ENCODE measurements at regions not wholly inside any gene's neighbourhood (a gene's known extent, or its start where the extent isn't known, plus 50 kb on each side); places are given as distances from the start of the nearest gene placed in this dataset.
"Not testable (repeated sequence)": the region's sequence is repeated elsewhere in the genome, so short reads cannot be mapped to it uniquely, and the experiment has no call there.

GRCh38 chr10:109403551-109403950 is 519.8 kb downstream of the XPNPEP1 start:
- no peak for DNase-seq (ENCODE audit: low read depth in 2 of 2)

DNA sequence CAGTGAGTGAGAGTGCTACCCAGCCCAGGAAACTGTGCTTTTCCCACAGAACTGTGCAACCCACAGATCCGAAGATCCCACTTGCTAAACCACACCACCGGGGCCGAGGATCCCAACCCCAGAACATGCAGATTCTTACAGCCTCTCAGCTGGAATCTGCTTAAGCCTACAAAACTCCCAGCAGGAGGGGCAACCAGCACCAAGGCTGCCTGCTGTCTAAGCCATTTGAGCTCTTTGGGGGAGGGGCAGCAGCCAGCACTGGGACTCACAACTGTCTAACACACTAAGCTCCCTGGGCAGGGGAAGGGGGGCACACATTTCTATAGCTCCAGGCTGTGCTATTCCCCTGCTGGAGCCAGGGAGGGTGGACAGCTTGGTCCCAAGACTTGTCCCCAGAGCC is 529.9 kb downstream of the XPNPEP1 start:
- no peak for DNase-seq (ENCODE audit: low read depth in 2 of 2)

- DNase-seq (ENCODE audit: low read depth in 2 of 2) = no peak
These were observed 536.4 kb downstream of the XPNPEP1 start for GRCh38 chr10:109386921-109387320.

- no peak for DNase-seq (ENCODE audit: low read depth in 2 of 2)
These were observed 537.2 kb downstream of the XPNPEP1 start for GRCh38 chr10:109386101-109386500.

DNA sequence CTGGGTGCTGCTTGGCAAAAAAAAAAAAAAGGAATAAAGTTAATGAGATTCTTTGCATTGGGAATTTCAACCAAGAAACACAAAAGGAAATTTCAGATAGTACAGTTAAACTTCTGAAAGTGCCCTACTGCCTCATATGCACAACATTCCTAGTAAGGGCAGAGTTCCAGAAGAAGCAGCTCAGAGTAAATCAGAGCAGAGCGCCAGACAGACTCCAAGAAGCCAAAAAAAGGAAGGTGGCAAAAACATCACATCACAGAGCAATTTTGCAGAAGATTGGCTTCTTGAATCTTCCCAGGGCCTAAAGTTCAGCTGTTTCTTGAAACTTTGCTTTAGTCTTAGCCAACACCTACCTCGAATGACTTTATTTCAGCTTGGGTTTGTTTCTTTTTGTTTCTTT is 544.1 kb downstream of the XPNPEP1 start:
- DNase-seq (ENCODE audit: low read depth in 2 of 2) = no peak

DNA sequence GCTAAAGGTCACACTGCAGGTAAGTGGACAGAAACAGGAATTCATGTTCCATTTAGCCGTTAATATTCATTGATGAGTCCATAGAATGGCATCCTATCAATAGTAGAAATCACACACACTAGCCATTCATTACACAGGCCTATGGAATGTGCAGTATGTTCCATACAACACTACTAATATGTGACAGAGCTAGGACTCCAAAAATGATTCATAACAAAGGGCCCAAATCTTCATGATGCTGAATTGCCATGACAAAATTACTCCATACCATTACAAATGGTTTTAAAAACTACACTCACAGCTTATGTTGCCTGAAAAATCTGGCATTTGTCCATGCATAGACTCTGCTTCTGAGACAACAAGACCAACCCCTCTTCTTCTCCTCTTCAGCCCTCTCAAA is 549.1 kb downstream of the XPNPEP1 start:
- DNase-seq (ENCODE audit: low read depth in 2 of 2) = no peak

DNA sequence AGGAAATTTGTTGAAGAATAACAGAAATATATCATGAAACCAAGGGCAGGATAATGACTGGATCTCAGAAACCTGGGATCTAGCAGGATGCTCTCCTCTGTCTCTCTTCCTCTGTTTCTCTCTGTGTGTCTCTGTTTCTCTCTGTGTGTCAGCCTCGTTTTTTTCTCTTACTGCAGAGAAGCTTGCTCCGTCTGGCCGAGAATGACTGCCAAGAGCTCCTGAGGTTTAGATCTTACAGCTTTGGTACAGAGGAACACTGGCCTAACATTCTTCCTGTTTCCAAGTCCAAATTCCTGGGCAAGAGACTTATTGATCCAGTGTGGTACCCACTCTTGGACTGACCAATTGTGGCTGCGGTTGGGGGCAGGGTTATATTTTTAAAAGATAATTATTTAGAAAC is 564.0 kb downstream of the XPNPEP1 start:
- no peak for DNase-seq (ENCODE audit: low read depth in 2 of 2)

DNA sequence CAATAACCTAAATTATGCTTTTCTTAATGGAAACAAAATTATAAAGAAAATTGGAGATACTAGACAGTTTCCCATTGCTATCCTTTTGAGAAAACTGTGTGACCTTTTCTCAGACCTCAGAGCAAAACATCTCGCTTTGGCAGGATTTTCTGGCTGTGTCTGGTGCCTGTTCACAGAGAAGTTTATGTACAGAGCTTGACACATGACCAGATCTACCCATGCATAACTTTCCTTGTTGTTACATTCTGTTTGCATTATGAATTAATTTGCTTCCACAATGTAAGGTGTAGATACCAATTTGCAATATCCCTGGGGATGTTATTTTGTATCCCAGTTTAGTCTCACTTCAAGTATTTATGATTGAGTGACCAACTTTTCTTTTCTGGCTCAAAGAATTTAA is 565.0 kb downstream of the XPNPEP1 start:
- DNase-seq (ENCODE audit: low read depth in 2 of 2) = no peak

DNA sequence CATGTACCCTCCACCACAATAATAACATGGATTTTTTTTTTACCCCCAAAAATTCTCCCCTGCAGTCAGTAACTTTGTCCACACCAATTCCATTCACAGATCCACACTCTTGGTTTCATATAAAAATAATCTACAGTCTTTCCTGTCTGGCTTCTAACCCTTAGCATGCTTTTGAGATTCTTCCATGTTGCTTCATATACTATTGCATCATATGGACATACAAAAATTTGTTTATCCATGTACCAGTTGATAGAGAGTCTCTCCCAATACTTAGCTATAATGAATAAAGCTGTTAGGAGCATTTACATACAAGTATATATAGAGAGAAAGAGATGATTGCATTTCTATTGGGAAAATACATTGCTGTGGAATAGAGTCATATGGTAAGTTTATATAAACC is 575.0 kb downstream of the XPNPEP1 start:
- DNase-seq (ENCODE audit: low read depth in 2 of 2) = no peak

DNA sequence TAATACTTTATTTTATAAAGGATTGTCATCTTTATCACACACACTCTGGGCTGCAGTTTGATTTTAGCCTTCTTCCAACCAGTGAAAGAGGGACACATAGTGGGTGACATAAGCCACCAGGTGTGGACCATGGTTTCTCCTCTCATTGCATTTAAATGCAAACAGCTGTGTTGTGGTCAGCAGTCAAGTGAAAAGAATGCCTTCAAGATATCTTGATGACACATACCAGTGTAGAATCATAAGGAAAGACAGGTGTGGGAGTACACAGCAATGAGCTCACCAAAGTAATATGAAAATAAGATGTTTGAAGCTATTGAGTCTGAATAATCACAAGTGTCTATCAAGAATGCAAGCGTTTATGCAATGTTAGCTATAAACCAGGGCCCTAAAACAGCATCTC is 580.0 kb downstream of the XPNPEP1 start:
- DNase-seq (ENCODE audit: low read depth in 2 of 2) = no peak

DNA sequence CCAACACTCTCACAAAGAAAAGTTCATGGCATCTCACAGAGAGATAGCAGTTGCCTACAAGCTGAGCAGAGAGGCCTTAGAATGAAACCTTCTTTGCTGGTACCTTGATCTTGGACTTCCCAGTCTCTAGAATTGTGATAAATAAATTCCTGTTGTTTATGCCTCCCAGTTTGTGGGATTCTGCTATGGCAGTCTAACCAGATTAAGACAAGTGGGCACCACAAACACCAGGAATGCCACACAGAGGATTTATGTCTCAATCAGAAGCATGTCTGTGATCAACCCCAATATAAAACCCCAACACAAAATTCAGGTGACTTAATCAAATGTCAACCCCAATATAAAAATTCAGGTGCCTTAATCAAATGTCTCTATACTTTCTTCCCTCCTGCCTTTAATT is 581.3 kb downstream of the XPNPEP1 start:
- no peak for DNase-seq (ENCODE audit: low read depth in 2 of 2)

GRCh38 chr10:109328001-109328400 is 595.3 kb downstream of the XPNPEP1 start:
- no peak for DNase-seq (ENCODE audit: low read depth in 2 of 2)

DNA sequence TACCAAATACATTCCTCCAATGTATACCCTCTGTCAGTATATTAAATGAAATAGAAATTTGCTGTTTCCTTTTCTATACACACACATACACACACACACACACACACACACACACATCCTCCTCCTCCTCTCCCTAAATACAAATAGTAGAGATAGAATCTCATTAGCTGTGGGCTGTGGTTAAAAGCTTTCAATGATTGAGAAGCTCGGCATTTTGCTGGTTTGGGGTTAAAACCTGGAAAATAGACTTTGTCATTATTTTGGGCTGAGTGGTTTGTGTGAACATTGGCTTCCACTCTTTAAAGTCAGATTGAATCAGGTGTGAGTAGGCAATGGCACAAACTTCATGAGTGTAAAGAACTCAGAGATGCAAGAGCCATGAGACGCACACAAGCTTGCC is 596.0 kb downstream of the XPNPEP1 start:
- DNase-seq (ENCODE audit: low read depth in 2 of 2) = no peak

- DNase-seq (ENCODE audit: low read depth in 2 of 2) = no peak
These were observed 598.6 kb downstream of the XPNPEP1 start for GRCh38 chr10:109324721-109325120.

DNA sequence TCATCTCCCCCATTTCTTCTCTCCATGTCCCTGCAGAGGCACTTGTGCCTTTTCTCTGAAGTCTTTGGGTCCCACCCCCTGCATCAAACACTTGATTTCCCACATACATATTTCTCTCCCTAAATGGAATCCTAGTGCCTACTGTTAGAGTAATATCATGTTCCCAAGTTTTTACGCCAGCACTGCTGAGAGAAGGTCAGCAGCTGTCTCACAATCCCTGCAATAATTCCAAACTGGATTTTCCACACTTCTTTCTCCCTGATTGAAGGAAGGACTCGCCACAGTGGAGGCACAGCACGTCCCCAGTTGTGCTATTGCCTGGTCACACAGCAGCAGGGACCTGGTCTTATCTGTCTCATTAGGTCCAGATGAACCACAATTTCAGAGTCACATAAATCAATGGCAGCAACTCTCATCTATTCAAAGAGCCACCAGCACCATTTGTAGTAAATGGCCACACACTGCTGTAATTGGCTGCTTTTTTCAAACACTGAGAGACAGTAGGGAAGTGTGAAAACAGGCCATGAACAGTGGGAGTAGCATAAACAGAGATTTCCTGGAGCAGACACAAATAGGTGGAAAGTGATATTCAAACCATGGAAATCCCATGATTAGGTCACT is 605.5 kb downstream of the XPNPEP1 start:
- no peak for DNase-seq (ENCODE audit: low read depth in 2 of 2)

GRCh38 chr10:109314016-109314415 is 609.3 kb downstream of the XPNPEP1 start:
- DNase-seq (ENCODE audit: low read depth in 2 of 2) = not testable (repeated sequence)

DNA sequence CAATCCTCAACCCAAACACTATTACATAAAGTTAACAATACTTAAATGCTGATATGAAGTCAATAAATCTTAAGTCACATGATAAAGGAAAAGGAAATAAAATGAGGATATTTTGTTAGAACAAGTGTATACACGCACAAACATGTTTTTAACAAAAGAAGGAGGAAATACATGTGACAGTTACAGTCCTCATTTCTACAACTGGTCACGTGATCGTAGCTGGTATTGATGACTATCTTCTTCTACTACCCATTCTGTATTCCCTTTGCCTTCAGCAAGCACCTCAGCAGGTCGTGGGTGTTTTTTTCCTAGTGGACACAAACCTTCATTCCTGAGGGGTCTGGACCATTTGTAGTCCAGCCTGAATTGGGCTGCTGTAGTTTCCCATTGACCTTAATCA is 610.8 kb downstream of the XPNPEP1 start:
- DNase-seq (ENCODE audit: low read depth in 2 of 2) = not testable (repeated sequence)

DNA sequence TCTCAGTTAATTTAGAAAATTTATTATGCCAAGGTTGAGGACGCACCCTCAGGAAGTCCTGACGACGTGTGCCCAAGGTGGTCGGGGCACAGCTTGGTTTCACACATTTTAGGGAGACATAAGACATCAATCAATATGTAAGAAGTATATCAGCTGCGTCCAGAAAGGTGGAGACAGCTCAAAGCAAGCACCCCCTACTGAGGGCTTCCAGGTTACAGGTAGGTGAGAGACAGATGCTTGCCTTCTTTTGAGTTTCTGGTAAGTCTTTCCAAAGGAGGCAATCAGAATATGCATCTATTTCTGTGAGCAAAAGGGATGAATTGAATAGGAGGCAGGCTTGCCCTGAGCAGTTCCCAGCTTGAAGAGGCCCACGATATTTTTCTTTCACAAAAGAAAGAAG is 614.3 kb downstream of the XPNPEP1 start:
- no peak for DNase-seq (ENCODE audit: low read depth in 2 of 2)

GRCh38 chr10:109307102-109307501 is 616.2 kb downstream of the XPNPEP1 start:
- DNase-seq (ENCODE audit: low read depth in 2 of 2) = not testable (repeated sequence)

- no peak for DNase-seq (ENCODE audit: low read depth in 2 of 2)
These were observed 616.6 kb downstream of the XPNPEP1 start for GRCh38 chr10:109306698-109307097.

- no peak for DNase-seq (ENCODE audit: low read depth in 2 of 2)
These were observed 635.5 kb downstream of the XPNPEP1 start for GRCh38 chr10:109287858-109288257.

DNA sequence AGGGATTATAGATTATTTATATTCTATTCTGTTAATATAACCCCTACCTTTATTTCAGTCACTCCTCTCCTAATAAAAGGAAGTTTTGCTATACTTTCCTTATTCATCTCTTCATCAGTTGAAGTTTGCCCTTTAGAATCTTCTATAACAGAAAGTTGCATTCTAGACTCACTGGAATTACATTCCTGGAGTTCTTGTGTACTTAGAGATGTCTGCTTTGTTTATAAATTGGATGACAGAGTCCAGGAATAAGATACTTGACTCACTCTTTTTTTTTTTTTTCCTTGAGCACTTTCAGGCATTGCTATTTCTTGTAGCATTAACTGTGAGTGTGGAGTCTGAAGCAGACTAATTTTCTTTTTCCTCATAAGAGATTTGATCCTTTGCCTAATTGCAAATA is 640.8 kb downstream of the XPNPEP1 start:
- DNase-seq (ENCODE audit: low read depth in 2 of 2) = no peak

- no peak for DNase-seq (ENCODE audit: low read depth in 2 of 2)
These were observed 642.0 kb downstream of the XPNPEP1 start for GRCh38 chr10:109281347-109281746.

GRCh38 chr10:109280837-109281236 is 642.5 kb downstream of the XPNPEP1 start:
- no peak for DNase-seq (ENCODE audit: low read depth in 2 of 2)
